ENCODE measurements at regions not wholly inside any gene's neighbourhood (a gene's known extent, or its start where the extent isn't known, plus 50 kb on each side); places are given as distances from the start of the nearest gene placed in this dataset.

DNA sequence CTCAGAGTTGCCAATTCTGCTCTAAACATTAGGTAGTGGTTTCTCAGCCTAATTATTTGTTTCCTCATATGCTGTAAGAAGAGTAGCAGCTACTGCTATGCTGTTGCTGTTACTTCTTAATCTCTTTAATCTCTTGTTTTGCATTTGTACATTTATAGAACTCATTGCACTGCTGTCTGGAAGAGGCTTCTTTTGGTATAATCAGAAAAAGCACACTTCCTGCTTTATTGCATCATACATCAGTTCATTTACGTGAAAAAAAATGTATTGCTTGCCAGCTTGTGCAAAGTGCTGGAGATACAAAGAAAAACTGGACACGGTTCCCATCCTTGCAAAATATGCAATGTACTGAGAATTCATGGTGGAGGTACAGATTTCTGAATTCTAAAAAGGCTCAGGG is 332.0 kb downstream of the GRXCR1 start:
- TF ChIP-seq, protein P1, sequence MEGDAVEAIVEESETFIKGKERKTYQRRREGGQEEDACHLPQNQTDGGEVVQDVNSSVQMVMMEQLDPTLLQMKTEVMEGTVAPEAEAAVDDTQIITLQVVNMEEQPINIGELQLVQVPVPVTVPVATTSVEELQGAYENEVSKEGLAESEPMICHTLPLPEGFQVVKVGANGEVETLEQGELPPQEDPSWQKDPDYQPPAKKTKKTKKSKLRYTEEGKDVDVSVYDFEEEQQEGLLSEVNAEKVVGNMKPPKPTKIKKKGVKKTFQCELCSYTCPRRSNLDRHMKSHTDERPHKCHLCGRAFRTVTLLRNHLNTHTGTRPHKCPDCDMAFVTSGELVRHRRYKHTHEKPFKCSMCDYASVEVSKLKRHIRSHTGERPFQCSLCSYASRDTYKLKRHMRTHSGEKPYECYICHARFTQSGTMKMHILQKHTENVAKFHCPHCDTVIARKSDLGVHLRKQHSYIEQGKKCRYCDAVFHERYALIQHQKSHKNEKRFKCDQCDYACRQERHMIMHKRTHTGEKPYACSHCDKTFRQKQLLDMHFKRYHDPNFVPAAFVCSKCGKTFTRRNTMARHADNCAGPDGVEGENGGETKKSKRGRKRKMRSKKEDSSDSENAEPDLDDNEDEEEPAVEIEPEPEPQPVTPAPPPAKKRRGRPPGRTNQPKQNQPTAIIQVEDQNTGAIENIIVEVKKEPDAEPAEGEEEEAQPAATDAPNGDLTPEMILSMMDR (IDR thresholded peaks at IDR 0.05): no peak
- TF ChIP-seq POLR2A (IDR thresholded peaks at IDR 0.05): no peak
